ENCODE measurements at regions not wholly inside any gene's neighbourhood (a gene's known extent, or its start where the extent isn't known, plus 50 kb on each side); places are given as distances from the start of the nearest gene placed in this dataset.

GRCh38 chr10:64113375-64113774 is 592.2 kb downstream of the REEP3 start:
- no peaks in the 10 kb centered on the region for H3K9me3 Mint-ChIP-seq (ENCODE audit: low read depth)
- TF ChIP-seq CTCF (IDR thresholded peaks at IDR 0.05), result no peak
- peak overlapping the region; percentile 49 for H3K27ac Mint-ChIP-seq (ENCODE audit: unreplicated experiment)
- no peaks in the 10 kb centered on the region for H3K27me3 Mint-ChIP-seq (ENCODE audit: low read depth)
- H3K36me3 Mint-ChIP-seq (ENCODE audit: low read depth), result no peaks in the 10 kb centered on the region
- no peak for DNase-seq (ENCODE audit: low spot score)
- peaks cover 46% of the 10 kb centered on the region for H3K4me1 Mint-ChIP-seq (ENCODE audit: low read depth)
- no peak overlapping the region for H3K4me3 Mint-ChIP-seq (ENCODE audit: unreplicated experiment)

GRCh38 chr10:64113792-64114191 is 592.6 kb downstream of the REEP3 start:
- no peaks in the 10 kb centered on the region for H3K9me3 Mint-ChIP-seq (ENCODE audit: low read depth)
- peak overlapping the region; percentile 49 for H3K27ac Mint-ChIP-seq (ENCODE audit: unreplicated experiment)

GRCh38 chr10:64115471-64115870 is 594.3 kb downstream of the REEP3 start:
- Mint-ChIP-seq H3K27me3 (ENCODE audit: low read depth) (no peaks in the 10 kb centered on the region), H3K4me3 (ENCODE audit: unreplicated experiment) (no peak overlapping the region), H3K4me1 (ENCODE audit: low read depth) (peaks cover 34% of the 10 kb centered on the region), H3K36me3 (ENCODE audit: low read depth) (no peaks in the 10 kb centered on the region), H3K9me3 (ENCODE audit: low read depth) (no peaks in the 10 kb centered on the region), H3K27ac (ENCODE audit: unreplicated experiment) (no peak overlapping the region)
- no peak for DNase-seq (ENCODE audit: low spot score)
- no peak for TF ChIP-seq CTCF (IDR thresholded peaks at IDR 0.05)

More at GRCh38 chr10:64113792-64114191, 592.6 kb downstream of the REEP3 start:
- no peak for TF ChIP-seq CTCF (IDR thresholded peaks at IDR 0.05)
- no peak for DNase-seq (ENCODE audit: low spot score)
- Mint-ChIP-seq H3K36me3 (ENCODE audit: low read depth) (no peaks in the 10 kb centered on the region), H3K4me3 (ENCODE audit: unreplicated experiment) (no peak overlapping the region), H3K4me1 (ENCODE audit: low read depth) (peaks cover 46% of the 10 kb centered on the region), H3K27me3 (ENCODE audit: low read depth) (no peaks in the 10 kb centered on the region)

GRCh38 chr10:64115908-64116643 is 594.9 kb downstream of the REEP3 start:
- H3K27ac Mint-ChIP-seq (ENCODE audit: unreplicated experiment), result no peak overlapping the region

GRCh38 chr10:64116707-64117106 is 595.5 kb downstream of the REEP3 start:
- no peak overlapping the region for H3K27ac Mint-ChIP-seq (ENCODE audit: unreplicated experiment)
- no peak overlapping the region for H3K4me3 Mint-ChIP-seq (ENCODE audit: unreplicated experiment)
- no peaks in the 10 kb centered on the region for H3K9me3 Mint-ChIP-seq (ENCODE audit: low read depth)
- H3K36me3 Mint-ChIP-seq (ENCODE audit: low read depth), result no peaks in the 10 kb centered on the region
- no peaks in the 10 kb centered on the region for H3K27me3 Mint-ChIP-seq (ENCODE audit: low read depth)
- no peak for TF ChIP-seq CTCF (IDR thresholded peaks at IDR 0.05)
- DNase-seq (ENCODE audit: low spot score), result no peak
- peaks cover 26% of the 10 kb centered on the region for H3K4me1 Mint-ChIP-seq (ENCODE audit: low read depth)

More at GRCh38 chr10:64115908-64116643, 594.9 kb downstream of the REEP3 start:
- Mint-ChIP-seq H3K4me3 (ENCODE audit: unreplicated experiment) (no peak overlapping the region), H3K9me3 (ENCODE audit: low read depth) (no peaks in the 10 kb centered on the region), H3K27me3 (ENCODE audit: low read depth) (no peaks in the 10 kb centered on the region), H3K4me1 (ENCODE audit: low read depth) (peaks cover 28% of the 10 kb centered on the region), H3K36me3 (ENCODE audit: low read depth) (no peaks in the 10 kb centered on the region)
- peak; percentile 80 for TF ChIP-seq CTCF (IDR thresholded peaks at IDR 0.05)
- DNase-seq (ENCODE audit: low spot score), result no peak
